GM19240 (cell line): ENCODE measurements at regions not wholly inside any gene's neighbourhood (a gene's known extent, or its start where the extent isn't known, plus 50 kb on each side); places are given as distances from the start of the nearest gene placed in this dataset.

ENCODE experiments used
- DNase-seq: peaks from one replicate; pipeline ENCODE4 v3.0.0; 2011; ENCODE audit warnings: low spot score; ENCODE audit not compliant: insufficient read length

- DNase-seq: no peak
Observed at GRCh38 chr1:4270651-4271337, 370.7 kb upstream of the C1orf174 start.

- DNase-seq: no peak
Observed at GRCh38 chr1:4271338-4271998, 371.4 kb upstream of the C1orf174 start.

GRCh38 chr1:4272568-4272967 is 372.5 kb upstream of the C1orf174 start:
- DNase-seq: no peak

- DNase-seq: no peak
Observed at GRCh38 chr1:4273243-4273642, 373.2 kb upstream of the C1orf174 start.

GRCh38 chr1:4273747-4274146 is 373.7 kb upstream of the C1orf174 start:
- no peak for DNase-seq

- no peak for DNase-seq
Observed at GRCh38 chr1:4275083-4275482, 375.0 kb upstream of the C1orf174 start.

- no peak for DNase-seq
Observed at GRCh38 chr1:4276238-4276637, 376.2 kb upstream of the C1orf174 start.

GRCh38 chr1:4277598-4277997 is 376.8 kb upstream of the AJAP1 start:
- no peak for DNase-seq

GRCh38 chr1:4284976-4285375 is 369.4 kb upstream of the AJAP1 start:
- DNase-seq: no peak

GRCh38 chr1:4292861-4293260 is 361.5 kb upstream of the AJAP1 start:
- no peak for DNase-seq

GRCh38 chr1:4298361-4299083 is 355.9 kb upstream of the AJAP1 start:
- DNase-seq: no peak

- no peak for DNase-seq
Observed at GRCh38 chr1:4301007-4301406, 353.4 kb upstream of the AJAP1 start.

- no peak for DNase-seq
Observed at GRCh38 chr1:4303303-4303702, 351.1 kb upstream of the AJAP1 start.

- no peak for DNase-seq
Observed at GRCh38 chr1:4305526-4306301, 348.7 kb upstream of the AJAP1 start.

GRCh38 chr1:4306559-4307467 is 347.6 kb upstream of the AJAP1 start:
- DNase-seq: no peak

- no peak for DNase-seq
Observed at GRCh38 chr1:4307468-4307845, 347.0 kb upstream of the AJAP1 start.

GRCh38 chr1:4307911-4308545 is 346.4 kb upstream of the AJAP1 start:
- no peak for DNase-seq

- DNase-seq: no peak
Observed at GRCh38 chr1:4308806-4309205, 345.6 kb upstream of the AJAP1 start.

- DNase-seq: no peak
Observed at GRCh38 chr1:4309676-4310320, 344.6 kb upstream of the AJAP1 start.

- no peak for DNase-seq
Observed at GRCh38 chr1:4310396-4310923, 343.9 kb upstream of the AJAP1 start.
